SK-MEL-5 (cell line): ENCODE measurements at regions not wholly inside any gene's neighbourhood (a gene's known extent, or its start where the extent isn't known, plus 50 kb on each side); places are given as distances from the start of the nearest gene placed in this dataset.

Experiments
- DNase-seq: peaks from one replicate; pipeline ENCODE4 v3.0.0-alpha.2; 2016; ENCODE audit warnings: low read depth, low spot score
- in situ Hi-C: cut with HindIII; loops from 2 replicates; pipeline ENCODE4 v1.10.0; 2016; ENCODE audit warnings: low sequenced_read_pairs, high pct_unique_total_duplicates, low pct_unique_long_range_greater_than_20kb

DNA sequence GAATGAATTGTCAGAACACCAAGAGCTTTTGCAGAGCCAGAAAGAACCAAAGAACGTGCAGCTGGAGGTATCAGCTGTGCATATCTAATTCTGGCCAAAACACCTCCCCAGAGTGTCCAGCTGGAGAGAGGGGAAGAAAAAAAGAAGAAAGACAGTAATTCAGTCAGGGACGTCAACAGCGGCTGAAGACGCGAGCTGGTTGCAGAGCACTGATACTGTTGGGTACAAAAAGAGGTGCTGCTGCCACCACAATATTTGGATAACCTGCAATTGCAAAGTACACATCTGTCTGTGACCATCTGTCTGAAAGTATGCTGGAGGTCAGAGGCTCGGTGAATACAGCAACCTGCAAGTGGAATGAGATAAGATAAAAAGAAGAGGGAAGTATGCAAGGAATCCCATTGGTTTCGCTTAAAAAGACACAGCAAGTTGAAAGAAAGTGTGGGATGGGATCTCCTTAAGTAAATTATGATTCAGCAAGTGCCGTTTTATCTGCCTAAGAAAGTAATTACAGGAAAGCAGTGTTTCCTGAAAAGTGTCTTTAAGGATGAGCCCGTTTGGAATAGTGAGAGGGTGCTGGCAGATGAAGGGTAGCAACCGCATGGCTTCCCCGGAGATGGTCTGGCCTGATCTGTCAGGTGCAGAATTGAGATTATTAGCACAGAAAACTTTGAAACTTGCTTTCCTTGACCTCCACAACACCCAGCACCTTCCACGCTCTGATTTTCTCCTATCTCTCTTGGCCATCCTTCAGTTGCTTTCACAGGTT lies 189.9 kb upstream of the PRDM1 start:
- DNase-seq: no peak
- in situ Hi-C loops: no loop called here

GRCh38 chr6:105894556-105894955 lies 191.6 kb upstream of the PRDM1 start:
- no peak for DNase-seq
- in situ Hi-C loops: no loop called here

- DNase-seq: no peak
- in situ Hi-C loops: no loop called here
Measured at GRCh38 chr6:105893741-105894140, 192.4 kb upstream of the PRDM1 start.

GRCh38 chr6:105892577-105893262 lies 193.4 kb upstream of the PRDM1 start:
- DNase-seq: no peak

GRCh38 chr6:105890521-105891244 lies 195.5 kb upstream of the PRDM1 start:
- DNase-seq: no peak
- in situ Hi-C loops: no loop called here

More at GRCh38 chr6:105892577-105893262, 193.4 kb upstream of the PRDM1 start:
- in situ Hi-C loops: no loop called here

GRCh38 chr6:105889902-105890301 lies 196.2 kb upstream of the PRDM1 start:
- no peak for DNase-seq
- in situ Hi-C loops: no loop called here

GRCh38 chr6:105886814-105887544 lies 199.2 kb upstream of the PRDM1 start:
- DNase-seq: no peak
- in situ Hi-C loops: no loop called here

- no peak for DNase-seq
- in situ Hi-C loops: no loop called here
Measured at GRCh38 chr6:105886066-105886813, 199.9 kb upstream of the PRDM1 start.

- no peak for DNase-seq
- in situ Hi-C loops: no loop called here
Measured at GRCh38 chr6:105884426-105884825, 201.7 kb upstream of the PRDM1 start.

DNA sequence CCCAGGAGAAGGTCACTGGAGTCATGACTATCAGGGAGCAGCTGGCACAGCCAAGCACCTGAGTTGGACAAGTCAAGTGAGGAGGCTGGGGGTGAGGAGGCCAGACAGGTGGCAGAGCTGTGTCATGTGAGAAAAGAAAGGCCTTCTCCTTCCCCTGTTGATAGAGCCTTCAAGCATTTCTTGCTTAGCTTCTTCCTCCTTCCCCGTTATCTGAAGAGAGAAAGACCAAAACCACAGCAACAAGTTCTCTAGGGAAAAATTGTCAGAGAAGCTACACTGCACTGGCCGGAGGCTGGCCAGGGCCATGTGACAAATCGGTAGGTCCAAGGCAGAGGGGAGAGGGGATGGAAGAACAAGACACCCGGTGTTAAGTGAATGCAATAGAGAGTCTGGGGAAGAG lies 202.1 kb upstream of the PRDM1 start:
- in situ Hi-C loops: no loop called here
- DNase-seq: no peak

GRCh38 chr6:105882828-105883227 lies 203.3 kb upstream of the PRDM1 start:
- in situ Hi-C loops: no loop called here
- DNase-seq: no peak

DNA sequence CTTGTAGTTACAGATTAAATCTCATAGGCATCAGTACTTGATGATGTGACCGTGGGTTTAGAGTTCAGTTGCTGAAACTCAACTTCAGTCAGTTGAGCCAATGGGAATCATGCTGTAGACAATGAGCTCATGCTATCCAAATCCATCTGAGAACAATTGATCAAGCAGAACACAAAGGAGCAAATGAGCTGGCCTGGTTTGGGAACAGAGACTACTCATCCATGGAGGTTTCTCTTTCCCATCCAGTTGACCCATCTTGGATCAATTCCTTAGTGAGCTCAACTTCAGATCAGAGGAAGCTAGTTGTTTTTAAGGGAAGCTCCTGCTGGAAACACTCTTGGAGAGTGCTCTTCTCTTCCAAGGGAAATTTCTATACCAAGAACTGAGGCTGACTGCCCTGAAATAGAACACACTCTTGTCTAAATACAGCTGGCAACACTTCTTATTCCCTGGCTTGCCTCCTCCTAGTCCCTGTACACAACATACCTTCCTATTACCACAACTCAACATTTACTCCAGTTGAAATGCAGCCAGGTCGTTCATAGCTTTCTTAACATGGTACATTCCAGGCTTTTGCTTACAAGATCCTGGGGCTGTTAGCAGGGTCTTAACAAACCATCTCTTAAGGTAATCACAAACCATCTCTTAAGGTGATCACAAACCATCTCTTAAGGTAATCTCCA lies 203.9 kb upstream of the PRDM1 start:
- DNase-seq: no peak
- in situ Hi-C loops: no loop called here

DNA sequence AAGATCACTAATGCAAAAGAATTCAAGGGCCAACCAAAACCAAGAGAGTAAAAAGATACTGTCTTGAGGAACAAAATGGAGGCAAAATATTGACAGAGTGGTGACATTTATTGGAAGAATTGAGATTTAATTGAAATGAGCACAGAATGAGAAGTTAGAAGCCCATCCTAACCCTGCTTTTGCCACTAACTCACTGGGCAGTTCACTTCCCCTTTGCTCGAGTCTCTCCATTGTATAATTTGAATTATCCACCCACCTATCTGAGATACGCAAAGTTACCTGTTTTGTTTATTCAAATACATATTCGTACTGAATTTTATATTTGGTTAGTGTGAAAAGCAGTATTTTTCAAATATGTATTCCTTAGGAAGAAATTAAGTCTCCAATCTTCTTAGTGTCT lies 204.5 kb upstream of the PRDM1 start:
- in situ Hi-C loops: no loop called here
- no peak for DNase-seq

DNA sequence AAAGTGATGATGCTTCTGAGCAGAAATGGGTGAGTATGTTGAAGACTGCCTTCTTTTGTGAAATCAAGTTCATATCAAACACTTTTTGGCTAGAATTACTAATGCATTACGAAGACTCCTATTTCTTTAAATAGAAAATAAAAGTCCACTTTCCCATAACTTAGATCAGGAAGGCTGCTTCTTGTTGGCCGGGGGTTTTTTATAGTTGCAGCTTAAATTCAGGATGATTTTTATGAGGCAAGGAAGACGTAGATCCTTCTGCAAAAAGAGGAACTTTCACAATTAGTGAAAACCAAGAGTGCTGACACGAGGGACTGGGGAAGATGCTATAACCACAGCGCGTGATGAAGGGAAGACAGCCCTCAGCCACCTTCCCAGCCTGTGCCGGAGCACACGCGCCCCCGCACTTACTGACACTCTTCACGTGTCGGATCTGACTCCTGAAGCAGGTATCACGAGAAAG lies 206.1 kb upstream of the PRDM1 start:
- in situ Hi-C loops: no loop called here
- DNase-seq: no peak

GRCh38 chr6:105879146-105879545 lies 207.0 kb upstream of the PRDM1 start:
- no peak for DNase-seq
- in situ Hi-C loops: no loop called here

GRCh38 chr6:105875974-105876640 lies 210.0 kb upstream of the PRDM1 start:
- no peak for DNase-seq
- in situ Hi-C loops: no loop called here
